HCT116 (cell line): ENCODE measurements at regions not wholly inside any gene's neighbourhood (a gene's known extent, or its start where the extent isn't known, plus 50 kb on each side); places are given as distances from the start of the nearest gene placed in this dataset.

Experiments
- ATAC-seq: fragments of 200-7000 bp; cut with Tn5 transposase; 2 replicates; pipeline ENCODE4 v1.9.1; 2020; ENCODE audit warnings: mild to moderate bottlenecking, moderate library complexity
- BruUV-seq: library from RNA; stranded (reverse); fragments of 400-500 nt; replicated peaks from 2 replicates; lab custom pipeline; 2021; lab: Mats Ljungman, UMichigan
- CTCF ChIA-PET: fragments of 300-600 bp; sonication (Branson Sonifier 250); formaldehyde crosslinking; loops from one replicate; lab custom pipeline; 2021; ENCODE audit warnings: antibody characterized with exemption; lab: Charles Lee
- POLR2A ChIA-PET: fragments of 300-600, 350-600 bp; sonication (Branson Sonifier 250); formaldehyde crosslinking; loops from one replicate; lab custom pipeline; 2021; ENCODE audit warnings: antibody characterized with exemption; lab: Charles Lee
- RAD21 ChIA-PET, 2 experiments: fragments of 300-600 bp; sonication (Branson Sonifier 250); formaldehyde crosslinking; loops; one replicate each; lab custom pipeline; 2023; ENCODE audit warnings: low total read pairs in 2 of 2; ENCODE audit not compliant: uncharacterized antibody in 2 of 2, unreplicated experiment in 2 of 2, low non-redundant PET in 1 of 2; lab: Charles Lee
- DNase-seq: peaks from one replicate; pipeline ENCODE4 v3.0.0-alpha.2; 2010; ENCODE audit warnings: low read depth, low spot score
- H2AFZ ChIP-seq: fragments of 200-600 bp; shearing (Covaris generic), sonication (generic); 2 replicates; pipeline ENCODE4 v1.6.1; 2017; ENCODE audit warnings: low read depth, mixed run types, mixed read lengths, antibody characterized with exemption, low read length; ENCODE audit not compliant: poor library complexity, severe bottlenecking
- H3K27ac ChIP-seq: 2 replicates; pipeline ENCODE4 v1.5.1; 2012; ENCODE audit warnings: low read depth, low read length
- H3K27me3 ChIP-seq: fragments of 200-600 bp; sonication (generic); 2 replicates; pipeline ENCODE4 v1.6.1; 2016; ENCODE audit warnings: mixed run types, low read length, mixed read lengths; ENCODE audit not compliant: insufficient read depth
- H3K36me3 ChIP-seq, 2 experiments: fragments of 200-500 bp in 1 of 2; fragments of 200-600 bp in 1 of 2; sonication (Bioruptor generic) in 1 of 2; sonication (generic) in 1 of 2; 2 replicates each; pipeline versions ENCODE4 v1.5.1 to v1.6.1; 2014 to 2016; ENCODE audit warnings: low read length in 2 of 2, inconsistent platforms in 1 of 2, mixed read lengths in 1 of 2, mixed run types in 1 of 2; ENCODE audit not compliant: insufficient read depth in 2 of 2, control insufficient read depth in 1 of 2
- H3K4me1 ChIP-seq, 2 experiments: fragments of 200-600 bp in 1 of 2; sonication (generic) in 1 of 2; 2 replicates each; pipeline versions ENCODE4 v1.5.1 to v1.6.1; 2012 to 2017; ENCODE audit warnings: low read length in 2 of 2, inconsistent platforms in 1 of 2, mild to moderate bottlenecking in 1 of 2, mixed read lengths in 1 of 2, mixed run types in 1 of 2, moderate library complexity in 1 of 2; ENCODE audit not compliant: insufficient read depth in 2 of 2, control insufficient read depth in 1 of 2
- H3K4me2 ChIP-seq: fragments of 200-600 bp; sonication (generic); 2 replicates; pipeline ENCODE4 v1.6.1; 2017; ENCODE audit warnings: mixed run types, low read length, mixed read lengths
- H3K4me3 ChIP-seq, 2 experiments: fragments of 200-600 bp in 1 of 2; sonication (generic) in 1 of 2; replicated peaks in 1 of 2; 2 replicates each; pipeline ENCODE4 v1.5.1; 2011 to 2016; ENCODE audit warnings: low read length in 2 of 2, control low read depth in 1 of 2, low read depth in 1 of 2, mild to moderate bottlenecking in 1 of 2, mixed read lengths in 1 of 2, mixed run types in 1 of 2
- H3K79me2 ChIP-seq: fragments of 200-600 bp; sonication (generic); 2 replicates; pipeline ENCODE4 v1.6.1; 2017; ENCODE audit warnings: mild to moderate bottlenecking, mixed run types, low read length, moderate library complexity, mixed read lengths; ENCODE audit not compliant: insufficient read depth
- H3K9ac ChIP-seq: fragments of 200-600 bp; sonication (generic); 2 replicates; pipeline ENCODE4 v1.6.1; 2016; ENCODE audit warnings: low read length, mixed read lengths
- H3K9me2 ChIP-seq: fragments of 200-600 bp; sonication (generic), shearing (Covaris generic); 2 replicates; pipeline ENCODE4 v1.6.1; 2017; ENCODE audit warnings: mixed run types, mild to moderate bottlenecking, moderate library complexity; ENCODE audit not compliant: insufficient read depth
- H3K9me3 ChIP-seq, 2 experiments: fragments of 200-500 bp in 1 of 2; fragments of 200-600 bp in 1 of 2; sonication (Bioruptor generic) in 1 of 2; sonication (generic) in 1 of 2; 2 replicates each; pipeline ENCODE4 v1.6.1; 2014 to 2017; ENCODE audit warnings: low read length in 2 of 2, mixed read lengths in 2 of 2, inconsistent platforms in 1 of 2, low read depth in 1 of 2, mild to moderate bottlenecking in 1 of 2, mixed run types in 1 of 2, moderate library complexity in 1 of 2; ENCODE audit not compliant: control insufficient read depth in 1 of 2, insufficient read depth in 1 of 2
- H4K20me1 ChIP-seq: fragments of 200-600 bp; sonication (generic), shearing (Covaris generic); 2 replicates; pipeline ENCODE4 v1.6.1; 2017; ENCODE audit warnings: mixed run types, mild to moderate bottlenecking, moderate library complexity; ENCODE audit not compliant: insufficient read depth
- ATF3 ChIP-seq: IDR thresholded peaks from 2 replicates; pipeline ENCODE4 v1.6.1; 2012
- CBX3 ChIP-seq: IDR thresholded peaks from 2 replicates; pipeline ENCODE4 v1.6.1; 2012; ENCODE audit warnings: low read depth
- CEBPB ChIP-seq: IDR thresholded peaks from 2 replicates; pipeline ENCODE4 v1.6.1; 2012; ENCODE audit warnings: low read depth
- CTCF ChIP-seq, 3 experiments: fragments of 200-600 bp in 1 of 3; sonication (generic) in 1 of 3; IDR thresholded peaks in 2 of 3; conservative IDR thresholded peaks in 1 of 3; 2 replicates each; pipeline ENCODE4 v1.5.1; 2012 to 2017; ENCODE audit warnings: low read depth in 2 of 3, low read length in 2 of 3, antibody characterized with exemption in 1 of 3, borderline replicate concordance in 1 of 3, control low read depth in 1 of 3, mild to moderate bottlenecking in 1 of 3, mixed read lengths in 1 of 3, mixed run types in 1 of 3, moderate library complexity in 1 of 3; ENCODE audit not compliant: insufficient read depth in 1 of 3
- EGR1 ChIP-seq: IDR thresholded peaks from 2 replicates; pipeline ENCODE4 v1.6.1; 2012; ENCODE audit warnings: low read depth
- ELF1 ChIP-seq: IDR thresholded peaks from 2 replicates; pipeline ENCODE4 v1.6.1; 2012; ENCODE audit warnings: low read depth, borderline replicate concordance
- EZH2 ChIP-seq: fragments of 200-600 bp; sonication (generic); IDR thresholded peaks from 2 replicates; pipeline ENCODE4 v1.6.1; 2017; ENCODE audit warnings: antibody characterized with exemption, mixed run types
- MAX ChIP-seq: IDR thresholded peaks from 2 replicates; pipeline ENCODE4 v1.6.1; 2012
- RAD21 ChIP-seq: IDR thresholded peaks from 2 replicates; pipeline ENCODE4 v1.6.1; 2012; ENCODE audit warnings: low read depth, mild to moderate bottlenecking
- SIN3A ChIP-seq: IDR thresholded peaks from 2 replicates; pipeline ENCODE4 v1.6.1; 2012; ENCODE audit warnings: low read depth
- SP1 ChIP-seq: IDR thresholded peaks from 2 replicates; pipeline ENCODE4 v1.6.1; 2012; ENCODE audit warnings: low read depth
- SRF ChIP-seq: IDR thresholded peaks from 2 replicates; pipeline ENCODE4 v1.6.1; 2012; ENCODE audit warnings: low read depth
- TCF7L2 ChIP-seq: IDR thresholded peaks from 2 replicates; pipeline ENCODE4 v1.7.0; 2011; ENCODE audit warnings: borderline replicate concordance, inconsistent platforms; ENCODE audit not compliant: insufficient read depth, insufficient read length; ENCODE audit errors: extremely low read depth
- YY1 ChIP-seq: IDR thresholded peaks from 2 replicates; pipeline ENCODE4 v1.6.1; 2011; ENCODE audit warnings: low read length, low read depth, moderate library complexity, mild to moderate bottlenecking; ENCODE audit not compliant: insufficient replicate concordance; ENCODE audit errors: extremely low read depth
- ZBTB33 ChIP-seq: IDR thresholded peaks from 2 replicates; pipeline ENCODE4 v1.6.1; 2011; ENCODE audit warnings: mild to moderate bottlenecking, low read length, moderate library complexity; ENCODE audit not compliant: insufficient replicate concordance; ENCODE audit errors: extremely low read depth
- ZNF274 ChIP-seq: fragments of 200-500 bp; sonication (Bioruptor generic); IDR thresholded peaks from 2 replicates; pipeline ENCODE4 v1.6.1; 2014; ENCODE audit warnings: mild to moderate bottlenecking, low read depth, low read length, inconsistent platforms
- intact Hi-C: fragments of 100-400 bp; cut with micrococcal nuclease; formaldehyde crosslinking; loops from 2 replicates; pipeline ENCODE4 v1.10.0; 2022

- TF ChIP-seq ATF3 = no peak
Measured at GRCh38 chr4:120481756-120482155, 415.1 kb upstream of the MAD2L1 start (continued).

- Histone ChIP-seq H4K20me1 (no peaks in the 10 kb centered on the region), H3K27ac (no peak overlapping the region), H3K9me3 (no peaks in the 10 kb centered on the region), H3K36me3 (no peaks in the 10 kb centered on the region), H3K4me2 (no peak overlapping the region), H2AFZ (no peak overlapping the region), H3K4me1 (no peaks in the 10 kb centered on the region), H3K4me3 (no peak overlapping the region), H3K79me2 (no peaks in the 10 kb centered on the region), H3K27me3 (no peaks in the 10 kb centered on the region), H3K9me2 (no peaks in the 10 kb centered on the region), H3K9ac (no peak overlapping the region)
- no peak for TF ChIP-seq SP1
- TF ChIP-seq TCF7L2 = no peak
- TF ChIP-seq CTCF (IDR thresholded peaks at IDR 0.05 in 2 of 3, conservative IDR thresholded peaks at IDR 0.05 in 1 of 3; ENCODE audit: borderline replicate concordance in 1 of 3, insufficient read depth in 1 of 3, low read depth in 2 of 3, low read length in 2 of 3) = no peak
- TF ChIP-seq ZBTB33 = no peak
- no peak for TF ChIP-seq CBX3
- no peak for TF ChIP-seq EGR1
- TF ChIP-seq YY1 = no peak
- TF ChIP-seq CEBPB = no peak
- TF ChIP-seq ZNF274 = no peak
- no peak for TF ChIP-seq RAD21
- no peak for TF ChIP-seq SRF
- no peak for TF ChIP-seq MAX
- TF ChIP-seq ATF3 = no peak
- TF ChIP-seq ELF1 = no peak
- TF ChIP-seq SIN3A = no peak
- TF ChIP-seq EZH2 = no peak
- intact Hi-C loops = no loop called here
- DNase-seq (no peak), ATAC-seq (no peak)
- no TSS peak for BruUV-seq
- POLR2A ChIA-PET = no interaction called here
- RAD21 ChIA-PET = no interaction called here
- CTCF ChIA-PET = no interaction called here
Measured at GRCh38 chr4:120472447-120473131, 405.9 kb upstream of the MAD2L1 start.
